ENCODE measurements at regions not wholly inside any gene's neighbourhood (a gene's known extent, or its start where the extent isn't known, plus 50 kb on each side); places are given as distances from the start of the nearest gene placed in this dataset.

DNA sequence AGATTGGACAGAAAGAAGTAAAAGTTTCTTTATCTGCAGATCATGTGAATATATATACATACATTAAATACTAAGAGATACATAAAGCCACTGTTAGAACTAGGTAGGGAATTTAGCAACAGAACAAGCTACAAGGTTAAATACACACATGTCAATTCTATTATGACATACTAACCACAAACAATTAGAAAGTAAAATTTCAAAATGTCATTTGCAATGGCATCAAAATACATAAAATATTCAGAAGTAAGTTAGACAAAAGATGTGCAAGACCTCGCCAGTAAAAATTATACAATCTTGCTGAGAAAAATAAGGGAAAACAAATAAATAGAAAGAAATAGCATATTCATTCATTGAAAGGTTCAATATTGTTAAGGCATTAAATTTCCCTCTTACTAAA lies 200.0 kb upstream of the HES1 start:
- dilution Hi-C loops (cut with MboI; ENCODE audit: extremely low pct_ligation_motif_present, low sequenced_read_pairs), result no loop called here
- no peak for FAIRE-seq

DNA sequence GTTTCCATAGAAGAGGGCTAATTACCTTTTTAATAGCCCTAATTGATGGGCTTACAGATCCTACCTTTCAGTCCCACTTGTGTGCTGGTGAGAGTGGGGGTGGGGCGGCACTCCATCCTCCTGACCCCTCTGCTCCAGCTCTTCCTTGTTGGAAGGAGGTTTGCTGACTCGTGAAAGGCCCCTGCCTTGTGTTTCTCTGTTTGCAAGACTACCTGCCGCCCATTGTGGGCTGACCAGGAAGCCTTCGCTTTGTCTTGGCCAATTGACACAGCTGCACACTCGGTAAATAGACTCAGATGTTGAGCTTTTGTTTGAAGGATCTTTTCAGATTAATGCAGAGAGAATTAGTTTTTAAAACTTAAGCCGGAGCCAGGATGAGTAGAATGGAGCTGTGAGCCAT lies 197.3 kb upstream of the HES1 start:
- FAIRE-seq, result no peak
- no peaks in the 10 kb centered on the region for H3K79me2 ChIP-seq (ENCODE audit: control insufficient read depth, insufficient read depth, low read length)

More for the DNA sequence above, 200.0 kb upstream of the HES1 start:
- no peak for TF ChIP-seq EZH2 (IDR thresholded peaks at IDR 0.05; ENCODE audit: low read length)
- TF ChIP-seq, protein P1, sequence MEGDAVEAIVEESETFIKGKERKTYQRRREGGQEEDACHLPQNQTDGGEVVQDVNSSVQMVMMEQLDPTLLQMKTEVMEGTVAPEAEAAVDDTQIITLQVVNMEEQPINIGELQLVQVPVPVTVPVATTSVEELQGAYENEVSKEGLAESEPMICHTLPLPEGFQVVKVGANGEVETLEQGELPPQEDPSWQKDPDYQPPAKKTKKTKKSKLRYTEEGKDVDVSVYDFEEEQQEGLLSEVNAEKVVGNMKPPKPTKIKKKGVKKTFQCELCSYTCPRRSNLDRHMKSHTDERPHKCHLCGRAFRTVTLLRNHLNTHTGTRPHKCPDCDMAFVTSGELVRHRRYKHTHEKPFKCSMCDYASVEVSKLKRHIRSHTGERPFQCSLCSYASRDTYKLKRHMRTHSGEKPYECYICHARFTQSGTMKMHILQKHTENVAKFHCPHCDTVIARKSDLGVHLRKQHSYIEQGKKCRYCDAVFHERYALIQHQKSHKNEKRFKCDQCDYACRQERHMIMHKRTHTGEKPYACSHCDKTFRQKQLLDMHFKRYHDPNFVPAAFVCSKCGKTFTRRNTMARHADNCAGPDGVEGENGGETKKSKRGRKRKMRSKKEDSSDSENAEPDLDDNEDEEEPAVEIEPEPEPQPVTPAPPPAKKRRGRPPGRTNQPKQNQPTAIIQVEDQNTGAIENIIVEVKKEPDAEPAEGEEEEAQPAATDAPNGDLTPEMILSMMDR (optimal IDR thresholded peaks at IDR 0.05 in 1 of 3, IDR thresholded peaks at IDR 0.05 in 1 of 3, conservative IDR thresholded peaks at IDR 0.05 in 1 of 3; ENCODE audit: extremely low read depth in 1 of 3, insufficient read depth in 2 of 3, low read length in 3 of 3), result no peak
- no peaks in the 10 kb centered on the region for H3K79me2 ChIP-seq (ENCODE audit: control insufficient read depth, insufficient read depth, low read length)
- H3K36me3 ChIP-seq (ENCODE audit: control insufficient read depth in 2 of 2, extremely low read depth in 1 of 2, insufficient read depth in 2 of 2, low read length in 2 of 2), result no peaks in the 10 kb centered on the region
- H3K4me3 ChIP-seq (ENCODE audit: control insufficient read depth in 2 of 3, extremely low read depth in 1 of 3, insufficient read depth in 2 of 3, low read depth in 1 of 3, low read length in 3 of 3), result no peak overlapping the region
- H3K9ac ChIP-seq (ENCODE audit: control insufficient read depth, extremely low read depth, insufficient read depth, low read length), result no peak overlapping the region
- H3K4me1 ChIP-seq (ENCODE audit: control insufficient read depth, extremely low read depth, insufficient read depth, low read length), result no peaks in the 10 kb centered on the region
- H4K20me1 ChIP-seq (ENCODE audit: control insufficient read depth, extremely low read depth, insufficient read depth, low read length), result no peaks in the 10 kb centered on the region
- no peak overlapping the region for H2AFZ ChIP-seq (ENCODE audit: control insufficient read depth, low read length)
- no peaks in the 10 kb centered on the region for H3K9me1 ChIP-seq (ENCODE audit: control insufficient read depth, extremely low read depth, insufficient read depth, low read length)
- H3K27ac ChIP-seq (ENCODE audit: control insufficient read depth, insufficient read depth, low read length), result no peak overlapping the region
- no peaks in the 10 kb centered on the region for H3K27me3 ChIP-seq (ENCODE audit: control insufficient read depth, extremely low read depth, insufficient read depth, low read length)
- H3K4me2 ChIP-seq (ENCODE audit: control insufficient read depth, extremely low read depth, insufficient read depth, low read depth, low read length), result no peak overlapping the region
- H3K9me3 ChIP-seq (ENCODE audit: control insufficient read depth, low read depth, low read length), result peaks cover 3% of the 10 kb centered on the region
- DNase-seq (ENCODE audit: low read depth, low spot score), result no peak

More for the DNA sequence above, 197.3 kb upstream of the HES1 start:
- dilution Hi-C loops (cut with MboI; ENCODE audit: extremely low pct_ligation_motif_present, low sequenced_read_pairs), result no loop called here
- no peak for TF ChIP-seq EZH2 (IDR thresholded peaks at IDR 0.05; ENCODE audit: low read length)
- TF ChIP-seq, protein P1 (optimal IDR thresholded peaks at IDR 0.05 in 1 of 3, IDR thresholded peaks at IDR 0.05 in 1 of 3, conservative IDR thresholded peaks at IDR 0.05 in 1 of 3; ENCODE audit: extremely low read depth in 1 of 3, insufficient read depth in 2 of 3, low read length in 3 of 3), result no peak
- Histone ChIP-seq H3K36me3 (ENCODE audit: control insufficient read depth in 2 of 2, extremely low read depth in 1 of 2, insufficient read depth in 2 of 2, low read length in 2 of 2) (no peaks in the 10 kb centered on the region), H3K4me3 (ENCODE audit: control insufficient read depth in 2 of 3, extremely low read depth in 1 of 3, insufficient read depth in 2 of 3, low read depth in 1 of 3, low read length in 3 of 3) (no peak overlapping the region), H3K4me2 (ENCODE audit: control insufficient read depth, extremely low read depth, insufficient read depth, low read depth, low read length) (no peak overlapping the region), H3K4me1 (ENCODE audit: control insufficient read depth, extremely low read depth, insufficient read depth, low read length) (no peaks in the 10 kb centered on the region), H2AFZ (ENCODE audit: control insufficient read depth, low read length) (no peak overlapping the region), H3K9me3 (ENCODE audit: control insufficient read depth, low read depth, low read length) (peaks cover under 1% of the 10 kb centered on the region), H3K9ac (ENCODE audit: control insufficient read depth, extremely low read depth, insufficient read depth, low read length) (no peak overlapping the region), H3K27me3 (ENCODE audit: control insufficient read depth, extremely low read depth, insufficient read depth, low read length) (peaks cover 5% of the 10 kb centered on the region), H3K9me1 (ENCODE audit: control insufficient read depth, extremely low read depth, insufficient read depth, low read length) (no peaks in the 10 kb centered on the region), H3K27ac (ENCODE audit: control insufficient read depth, insufficient read depth, low read length) (no peak overlapping the region), H4K20me1 (ENCODE audit: control insufficient read depth, extremely low read depth, insufficient read depth, low read length) (no peaks in the 10 kb centered on the region)
- no peak for DNase-seq (ENCODE audit: low read depth, low spot score)

All from keratinocyte (primary cell).